NCI-H774 (cell line): ENCODE measurements at regions not wholly inside any gene's neighbourhood (a gene's known extent, or its start where the extent isn't known, plus 50 kb on each side); places are given as distances from the start of the nearest gene placed in this dataset.

Experiments
- DNase-seq: peaks from one replicate; lab custom pipeline; 2025; lab: John Stamatoyannopoulos, UW

GRCh38 chr18:23386317-23386716 is 66.8 kb upstream of the RIOK3 start:
- no peak for DNase-seq

- peak; percentile 35 for DNase-seq
Observed at GRCh38 chr18:23387265-23387664, 65.8 kb upstream of the RIOK3 start.

- DNase-seq, result no peak
Observed at GRCh38 chr18:23388357-23388756, 64.7 kb upstream of the RIOK3 start.

GRCh38 chr18:23391156-23391555 is 61.9 kb upstream of the RIOK3 start:
- DNase-seq, result no peak

GRCh38 chr18:23397907-23398306 is 55.2 kb upstream of the RIOK3 start:
- DNase-seq, result no peak

GRCh38 chr18:23398401-23398800 is 54.7 kb upstream of the RIOK3 start:
- DNase-seq, result no peak

- DNase-seq, result no peak
Observed at GRCh38 chr18:23399067-23399466, 54.0 kb upstream of the RIOK3 start.

GRCh38 chr18:23400918-23401317 is 52.2 kb upstream of the RIOK3 start:
- no peak for DNase-seq

GRCh38 chr18:23401400-23402347 is 51.4 kb upstream of the RIOK3 start:
- peak; percentile 26 for DNase-seq
